Suprapubic skin (tissue), 4 donors: ENCODE measurements at regions not wholly inside any gene's neighbourhood (a gene's known extent, or its start where the extent isn't known, plus 50 kb on each side); places are given as distances from the start of the nearest gene placed in this dataset.

Experiments
- EP300 ChIP-seq: sonication (generic); formaldehyde crosslinking; IDR thresholded peaks from one replicate; pipeline ENCODE4 v1.6.1; 2017; ENCODE audit warnings: antibody characterized with exemption
- POLR2A ChIP-seq, 2 donors: fragments of 450-650 bp; IDR thresholded peaks; one replicate each; pipeline ENCODE4 v1.6.1; 2017; ENCODE audit warnings: antibody characterized with exemption in 2 of 2, mild to moderate bottlenecking in 2 of 2, moderate library complexity in 2 of 2
- POLR2AphosphoS5 ChIP-seq, 3 donors: sonication (generic); formaldehyde crosslinking; IDR thresholded peaks; one replicate each; pipeline ENCODE4 v1.6.1; 2017; ENCODE audit warnings: antibody characterized with exemption in 3 of 3
- TF ChIP-seq, protein P1 (sequence below), 2 donors: fragments of 200-600 bp in 1 of 2; fragments of 450-650 bp in 1 of 2; sonication (generic) in 1 of 2; IDR thresholded peaks; one replicate each; pipeline ENCODE4 v1.5.1; 2016 to 2019; ENCODE audit warnings: antibody characterized with exemption in 2 of 2, mild to moderate bottlenecking in 1 of 2, moderate library complexity in 1 of 2

DNA sequence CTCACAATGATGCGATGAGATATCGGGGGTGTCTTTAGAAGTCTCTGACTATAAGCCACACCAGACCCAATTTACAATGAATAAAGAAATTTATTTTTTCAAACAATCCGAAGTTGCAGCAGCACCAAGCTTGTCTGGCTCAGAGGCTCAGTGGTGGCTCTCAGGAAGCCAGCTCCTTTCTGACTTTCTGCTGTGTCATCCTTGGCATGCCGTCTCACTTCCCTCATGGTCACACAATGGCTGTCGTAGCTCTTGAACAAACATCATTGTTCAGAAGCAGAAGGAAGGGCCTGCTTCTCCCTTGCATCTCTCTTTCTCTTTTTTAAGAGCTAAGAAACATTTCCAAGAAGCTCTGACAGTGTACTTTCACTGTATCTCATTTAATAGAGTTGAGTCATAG, 299.0 kb downstream of the DOK5 start:
- TF ChIP-seq EP300 (no peak), POLR2AphosphoS5 (IDR thresholded peaks at IDR 0.05) (no peak), POLR2A (IDR thresholded peaks at IDR 0.05) (no peak)
- TF ChIP-seq, protein P1, sequence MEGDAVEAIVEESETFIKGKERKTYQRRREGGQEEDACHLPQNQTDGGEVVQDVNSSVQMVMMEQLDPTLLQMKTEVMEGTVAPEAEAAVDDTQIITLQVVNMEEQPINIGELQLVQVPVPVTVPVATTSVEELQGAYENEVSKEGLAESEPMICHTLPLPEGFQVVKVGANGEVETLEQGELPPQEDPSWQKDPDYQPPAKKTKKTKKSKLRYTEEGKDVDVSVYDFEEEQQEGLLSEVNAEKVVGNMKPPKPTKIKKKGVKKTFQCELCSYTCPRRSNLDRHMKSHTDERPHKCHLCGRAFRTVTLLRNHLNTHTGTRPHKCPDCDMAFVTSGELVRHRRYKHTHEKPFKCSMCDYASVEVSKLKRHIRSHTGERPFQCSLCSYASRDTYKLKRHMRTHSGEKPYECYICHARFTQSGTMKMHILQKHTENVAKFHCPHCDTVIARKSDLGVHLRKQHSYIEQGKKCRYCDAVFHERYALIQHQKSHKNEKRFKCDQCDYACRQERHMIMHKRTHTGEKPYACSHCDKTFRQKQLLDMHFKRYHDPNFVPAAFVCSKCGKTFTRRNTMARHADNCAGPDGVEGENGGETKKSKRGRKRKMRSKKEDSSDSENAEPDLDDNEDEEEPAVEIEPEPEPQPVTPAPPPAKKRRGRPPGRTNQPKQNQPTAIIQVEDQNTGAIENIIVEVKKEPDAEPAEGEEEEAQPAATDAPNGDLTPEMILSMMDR (IDR thresholded peaks at IDR 0.05), result no peak
